Stimulated activated CD4-positive, alpha-beta T cell treated with anti-CD3 and anti-CD28 coated beads, Interleukin-12 subunit alpha, Interleukin-12 subunit beta, amount 100 ng/mL, for 48 hours (primary cell): ENCODE measurements at regions not wholly inside any gene's neighbourhood (a gene's known extent, or its start where the extent isn't known, plus 50 kb on each side); places are given as distances from the start of the nearest gene placed in this dataset.
"Not testable (repeated sequence)": the region's sequence is repeated elsewhere in the genome, so short reads cannot be mapped to it uniquely, and the experiment has no call there.

ENCODE experiments used
- DNase-seq, 3 donors: peaks; one replicate each; pipeline ENCODE4 v3.0.0-alpha.2; 2020; ENCODE audit warnings: low read depth in 2 of 3, low spot score in 1 of 3

DNA sequence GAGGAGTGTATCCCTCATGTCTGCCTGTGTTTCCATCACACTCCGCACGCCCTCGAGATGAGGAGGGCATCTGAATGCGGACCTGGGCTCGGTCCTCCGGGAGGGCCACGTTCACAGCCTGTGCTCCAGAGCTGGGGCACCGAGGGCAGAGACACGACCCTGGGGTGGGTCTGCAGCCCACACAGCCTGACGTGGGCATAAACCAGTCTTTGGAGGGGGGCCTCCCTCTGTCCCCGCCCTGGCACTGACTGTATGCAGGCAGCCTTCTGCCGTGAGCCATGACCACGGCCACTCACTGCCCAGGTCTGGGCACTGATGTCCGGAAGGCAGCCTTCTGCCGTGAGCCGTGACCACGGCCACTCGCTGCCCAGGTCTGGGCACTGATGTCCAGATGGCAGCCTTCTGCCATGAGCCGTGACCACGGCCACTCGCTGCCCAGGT lies 1425.1 kb downstream of the BRD1 start:
- DNase-seq, result no peak

DNA sequence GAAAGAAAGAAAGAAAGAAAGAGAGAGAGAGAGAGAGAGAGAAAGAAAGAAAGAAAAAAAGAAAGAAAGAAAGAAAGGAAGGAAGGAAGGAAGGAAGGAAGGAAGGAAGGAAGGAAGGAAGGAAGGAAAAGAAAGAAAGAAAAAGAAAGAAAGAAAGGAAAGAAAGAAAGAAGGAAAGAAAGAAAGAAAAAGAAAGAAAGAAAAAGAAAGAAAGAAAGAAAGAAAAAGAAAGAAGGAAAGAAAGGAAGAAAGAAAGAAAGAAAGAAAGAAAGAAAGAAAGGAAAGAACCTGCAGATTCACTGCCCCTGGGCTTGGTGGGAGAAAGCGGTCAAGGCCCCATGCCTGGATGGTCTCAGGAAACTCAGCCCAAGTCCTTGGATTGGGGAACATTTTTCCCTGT lies 1426.2 kb downstream of the BRD1 start:
- not testable (repeated sequence) for DNase-seq

DNA sequence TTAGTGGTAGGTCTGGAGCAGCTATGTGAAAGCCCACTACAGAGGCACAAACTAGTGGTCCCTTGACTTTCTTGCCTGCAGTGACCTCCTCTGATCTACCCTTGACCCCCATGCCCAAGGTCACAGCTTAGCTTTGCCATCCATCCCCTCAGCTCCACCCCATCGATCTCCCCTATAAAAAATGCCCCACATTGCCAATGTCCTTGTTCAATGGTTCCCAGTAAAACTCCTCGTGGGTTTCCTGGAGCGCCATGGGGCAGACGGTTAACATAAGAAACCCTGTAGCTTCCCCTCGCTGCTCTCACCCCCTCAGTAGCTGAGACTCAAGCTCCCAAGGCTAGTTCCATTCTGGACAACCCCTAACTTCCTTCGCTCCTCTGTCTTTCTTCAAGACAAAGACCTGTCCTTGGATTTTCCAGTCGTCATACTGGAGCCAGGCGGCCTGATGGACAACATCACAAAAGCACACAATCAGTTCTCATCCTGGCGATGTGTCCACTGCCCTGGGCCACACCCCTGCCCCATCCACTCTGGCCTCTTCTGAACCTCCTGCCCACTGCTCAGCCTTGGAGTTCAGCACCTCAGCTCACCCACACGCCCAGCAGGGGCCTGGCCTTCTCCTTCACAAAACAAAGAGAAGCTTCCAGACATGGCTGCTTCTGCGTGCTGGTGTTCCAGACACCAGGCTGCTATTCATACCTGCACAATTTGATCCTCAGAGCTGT lies 1429.3 kb downstream of the BRD1 start:
- no peak for DNase-seq

DNA sequence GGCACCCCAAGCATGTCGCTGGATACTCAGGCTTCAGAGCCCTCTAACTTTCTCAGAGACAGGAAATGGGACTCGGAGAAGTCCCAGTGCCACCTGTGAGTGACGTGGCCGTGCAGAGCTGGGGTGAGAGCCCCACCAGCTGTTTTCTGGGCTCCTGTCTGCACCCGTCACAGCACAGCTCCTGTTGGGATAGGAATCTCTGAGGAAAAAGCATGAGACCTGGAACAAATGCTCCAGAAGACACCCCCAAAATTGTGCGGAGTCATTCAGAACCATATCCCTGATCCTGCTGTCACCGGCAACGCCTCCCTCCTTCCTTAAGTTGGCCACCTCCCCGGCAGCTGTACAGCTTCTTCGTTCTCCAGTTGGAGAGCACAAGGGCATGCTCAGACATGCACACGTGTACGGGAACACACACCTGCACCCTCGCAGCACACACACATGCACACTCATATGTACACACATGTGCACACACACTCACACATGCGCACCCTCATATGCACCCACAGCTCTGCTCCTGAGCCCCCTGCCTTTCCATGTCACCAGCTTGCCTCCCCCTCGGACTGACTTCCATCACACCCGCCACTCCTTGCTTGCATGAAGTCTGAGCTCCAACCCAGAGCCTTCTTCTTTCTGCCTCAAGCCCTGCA lies 1430.0 kb downstream of the BRD1 start:
- no peak for DNase-seq

DNA sequence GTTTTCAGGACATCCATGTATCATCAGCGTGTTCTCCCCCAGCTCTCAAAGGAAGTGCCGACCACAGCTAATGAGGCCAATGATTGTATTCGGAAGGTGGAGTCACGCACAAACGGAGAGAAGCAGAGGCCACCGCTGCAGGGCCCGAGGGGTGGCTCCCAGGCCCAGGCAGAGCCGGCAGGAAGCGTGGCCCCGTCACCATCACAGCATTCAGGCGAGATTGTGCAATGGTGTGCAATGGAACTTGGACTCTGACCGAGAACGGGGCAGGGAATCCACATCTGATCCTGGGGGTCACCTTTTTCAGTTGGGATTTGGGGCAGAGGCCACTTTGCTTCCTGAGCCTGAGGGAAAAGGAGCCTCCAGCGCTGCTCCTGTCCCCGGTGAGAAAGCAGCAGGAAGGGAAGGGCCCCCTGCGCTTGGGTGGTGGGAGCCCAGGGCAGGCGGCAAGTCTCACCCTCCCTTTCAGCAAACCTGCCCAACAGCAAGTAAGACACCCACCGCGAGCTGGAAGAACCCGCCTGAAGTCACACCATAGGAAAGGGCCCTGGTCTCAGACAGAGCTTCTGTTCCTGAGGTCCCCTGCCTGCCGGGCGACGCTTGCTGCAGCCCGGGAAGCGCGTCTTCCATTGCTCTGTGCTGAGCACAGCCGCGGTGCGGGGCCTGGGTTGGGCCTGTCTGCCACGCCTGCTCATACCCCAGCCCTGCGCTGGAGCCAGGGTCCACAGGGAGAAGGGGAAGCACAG lies 1430.7 kb downstream of the BRD1 start:
- no peak for DNase-seq

DNA sequence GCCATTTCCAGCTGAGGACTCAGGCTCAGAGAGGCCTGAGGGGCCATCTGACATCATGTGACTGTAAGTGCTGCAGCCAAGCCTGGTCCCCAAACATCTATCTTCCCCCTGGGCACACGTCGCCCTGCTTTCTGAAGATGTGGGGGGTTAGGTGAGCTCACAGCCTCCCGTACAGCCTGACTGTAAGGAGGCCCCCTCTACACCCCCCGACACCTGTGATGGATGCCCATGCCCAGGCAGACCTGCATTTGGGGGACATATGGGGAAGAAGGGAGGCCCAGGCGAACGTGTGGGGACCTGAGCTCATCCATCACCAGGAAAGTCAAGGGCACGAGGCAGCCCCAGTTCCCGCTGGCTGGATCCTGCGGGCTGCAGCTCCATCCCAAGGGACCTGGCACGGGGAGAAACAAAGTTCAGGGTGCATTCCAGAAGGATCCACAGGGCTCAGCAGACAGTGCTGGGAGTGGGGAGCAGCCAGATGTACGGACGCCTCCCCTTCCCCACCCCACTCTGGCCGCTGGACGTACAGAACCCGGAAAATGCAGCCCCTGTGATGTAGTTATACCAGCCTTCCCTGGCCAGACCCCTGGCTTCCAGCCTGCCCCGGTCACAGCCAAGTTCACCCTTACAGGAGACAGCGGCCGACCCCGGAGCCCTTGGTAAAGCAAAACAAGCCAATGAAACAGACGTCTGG lies 1431.4 kb downstream of the BRD1 start:
- DNase-seq, result no peak

DNA sequence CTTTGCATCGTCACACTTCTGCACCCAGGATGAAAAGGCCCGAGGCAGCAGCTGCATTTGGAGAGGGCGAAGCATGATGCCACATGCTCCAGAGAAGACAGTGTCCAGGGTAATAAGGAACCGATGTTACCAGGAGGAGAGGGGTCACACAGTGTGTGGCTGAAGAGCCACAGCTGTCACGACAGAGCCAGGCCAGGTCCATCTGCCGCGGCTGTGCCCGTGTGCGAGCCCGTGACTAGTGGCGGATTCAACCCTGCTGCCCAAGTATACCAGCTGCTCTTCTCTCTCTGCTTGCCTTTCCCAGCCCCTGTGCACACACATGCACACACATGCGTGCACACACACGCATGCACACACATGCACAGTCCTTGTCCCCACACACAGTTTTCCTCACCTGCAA lies 1432.5 kb downstream of the BRD1 start:
- DNase-seq, result no peak

DNA sequence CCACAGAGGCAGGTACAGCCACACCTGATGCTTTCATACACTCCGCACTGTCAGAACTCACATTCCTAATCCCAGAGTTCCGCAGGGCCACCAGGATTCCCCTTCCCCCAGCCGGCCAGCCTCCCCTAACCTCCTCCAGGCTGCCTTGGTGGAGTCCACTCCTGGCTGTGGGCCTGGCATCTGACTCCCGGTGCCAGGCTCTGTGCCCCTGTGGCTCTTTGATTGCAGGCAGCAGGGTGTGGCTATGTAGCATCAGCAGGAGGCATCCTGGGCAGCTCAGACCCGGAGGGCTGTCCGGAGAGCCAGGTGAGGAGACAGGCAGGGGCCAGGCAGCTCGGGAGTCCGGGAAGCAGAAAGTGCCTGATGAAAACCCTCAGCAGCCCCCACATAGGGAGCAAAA lies 1432.9 kb downstream of the BRD1 start:
- DNase-seq, result no peak

DNA sequence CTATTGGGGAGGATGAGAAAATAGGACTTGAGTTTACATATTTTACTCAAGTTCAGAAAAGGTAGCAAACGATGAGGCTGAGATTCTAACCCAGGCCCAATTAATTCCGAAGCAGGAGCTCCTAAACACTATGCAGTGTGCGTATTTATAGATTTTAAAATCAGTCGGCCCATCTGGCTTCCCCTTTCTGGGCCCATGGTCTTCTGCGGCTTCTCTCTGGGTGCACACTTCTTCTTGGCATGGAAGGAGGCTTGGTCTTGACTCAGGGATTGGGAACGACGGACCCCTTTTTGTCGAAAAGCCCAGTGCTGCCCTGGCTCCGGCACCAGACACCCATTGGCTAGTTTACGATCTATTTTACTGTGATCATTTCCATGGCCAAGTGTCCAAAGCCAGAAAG lies 1433.8 kb downstream of the BRD1 start:
- no peak for DNase-seq

DNA sequence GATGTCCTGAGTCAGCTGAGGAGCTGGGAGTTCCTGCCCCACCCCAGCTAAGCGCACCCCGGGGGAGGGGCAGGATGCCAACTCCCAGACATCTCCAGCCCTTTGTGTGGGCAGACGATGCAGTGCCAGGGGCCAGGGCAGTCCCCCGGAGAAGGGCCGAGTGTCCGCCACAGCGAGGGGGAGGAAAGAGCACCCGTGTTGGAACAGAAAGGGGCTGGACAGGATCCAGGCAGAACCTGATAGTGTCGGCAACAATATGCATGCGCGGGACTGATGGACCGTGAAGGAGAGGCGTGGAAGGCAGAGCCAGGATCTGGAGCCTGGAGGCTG lies 1434.7 kb downstream of the BRD1 start:
- no peak for DNase-seq

DNA sequence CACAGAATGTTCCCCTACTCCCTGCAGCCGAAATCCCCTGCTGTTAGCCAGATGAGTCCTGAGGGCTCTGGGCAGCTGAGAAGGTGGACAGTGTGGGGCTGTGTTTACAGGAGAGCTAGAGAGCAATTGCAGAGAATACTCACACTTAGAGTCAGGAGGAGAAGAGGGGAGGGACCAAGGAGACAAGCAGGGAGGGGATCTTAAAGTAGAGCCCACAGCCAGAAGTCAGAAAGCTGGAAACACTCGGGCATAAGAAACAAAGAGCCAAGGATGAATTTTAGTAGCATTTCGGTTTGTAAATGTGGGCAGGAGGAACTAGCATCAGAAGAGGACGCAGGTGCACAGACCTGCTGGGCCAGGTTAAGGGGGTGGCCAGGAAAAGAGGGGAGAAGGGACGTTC lies 1435.9 kb downstream of the BRD1 start:
- DNase-seq, result no peak

DNA sequence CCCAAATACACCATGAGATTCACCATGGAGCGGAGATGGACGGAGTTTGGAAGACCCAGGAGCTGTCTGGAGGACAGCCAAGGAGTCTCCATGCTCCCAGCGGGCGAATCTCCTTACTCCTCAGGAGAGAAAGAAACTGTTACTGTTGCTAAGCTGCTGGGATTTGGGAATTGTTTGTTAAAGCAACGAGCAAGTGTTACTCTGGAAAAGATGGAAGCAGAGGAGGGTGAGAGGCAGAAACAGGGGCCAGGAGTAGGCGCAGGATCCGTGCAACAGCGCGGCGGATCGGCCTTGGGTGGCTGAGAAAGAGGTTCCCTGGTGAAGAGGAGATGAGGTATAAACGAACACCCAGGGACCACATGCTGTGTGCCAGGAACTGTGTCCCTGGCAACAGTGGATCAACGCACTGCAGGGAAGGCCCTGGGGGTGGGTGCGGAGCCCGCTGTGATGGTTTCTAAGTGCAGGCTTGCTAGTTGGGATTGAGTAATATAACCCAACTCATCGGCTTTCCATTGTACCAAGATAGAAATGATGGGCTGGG lies 1436.4 kb downstream of the BRD1 start:
- no peak for DNase-seq

DNA sequence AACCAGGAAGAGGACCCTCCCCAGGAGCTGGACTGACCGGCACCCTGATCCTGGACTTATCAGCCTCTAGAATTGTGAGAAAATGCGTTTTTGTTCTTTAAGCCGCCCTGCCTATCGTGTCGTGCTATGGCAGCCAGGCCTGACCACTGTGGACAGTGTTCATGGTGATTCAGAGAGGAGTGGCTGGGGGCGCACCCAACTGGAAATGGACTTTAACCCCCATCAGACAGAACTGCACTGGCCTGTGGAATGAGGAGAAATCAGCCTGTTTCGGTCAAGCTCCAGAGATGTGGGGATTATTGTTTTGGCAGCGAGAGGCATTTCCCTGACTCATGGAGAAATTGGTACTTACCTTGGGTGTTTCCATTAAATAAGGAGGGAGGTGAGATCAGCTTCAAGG lies 1437.8 kb downstream of the BRD1 start:
- no peak for DNase-seq

DNA sequence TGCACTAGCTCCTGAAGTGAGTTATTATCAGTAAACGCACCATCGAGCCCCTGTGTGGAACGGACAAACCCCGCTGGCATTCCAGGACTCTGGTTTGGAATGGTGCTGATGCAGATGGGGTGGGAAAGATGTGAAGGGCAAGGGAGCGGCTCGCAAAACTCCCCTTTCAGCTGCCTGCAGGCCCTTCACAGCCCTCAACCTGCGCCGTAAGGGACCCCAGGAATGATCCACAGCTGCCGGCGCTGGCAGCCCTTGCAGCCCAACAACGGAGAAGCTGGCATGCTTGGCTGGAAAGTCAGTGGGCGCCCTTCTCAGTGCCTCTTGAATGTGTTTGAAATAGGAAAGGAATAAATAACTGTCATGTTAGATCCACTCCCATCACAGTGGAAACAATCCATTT lies 1445.5 kb downstream of the BRD1 start:
- DNase-seq, result no peak

DNA sequence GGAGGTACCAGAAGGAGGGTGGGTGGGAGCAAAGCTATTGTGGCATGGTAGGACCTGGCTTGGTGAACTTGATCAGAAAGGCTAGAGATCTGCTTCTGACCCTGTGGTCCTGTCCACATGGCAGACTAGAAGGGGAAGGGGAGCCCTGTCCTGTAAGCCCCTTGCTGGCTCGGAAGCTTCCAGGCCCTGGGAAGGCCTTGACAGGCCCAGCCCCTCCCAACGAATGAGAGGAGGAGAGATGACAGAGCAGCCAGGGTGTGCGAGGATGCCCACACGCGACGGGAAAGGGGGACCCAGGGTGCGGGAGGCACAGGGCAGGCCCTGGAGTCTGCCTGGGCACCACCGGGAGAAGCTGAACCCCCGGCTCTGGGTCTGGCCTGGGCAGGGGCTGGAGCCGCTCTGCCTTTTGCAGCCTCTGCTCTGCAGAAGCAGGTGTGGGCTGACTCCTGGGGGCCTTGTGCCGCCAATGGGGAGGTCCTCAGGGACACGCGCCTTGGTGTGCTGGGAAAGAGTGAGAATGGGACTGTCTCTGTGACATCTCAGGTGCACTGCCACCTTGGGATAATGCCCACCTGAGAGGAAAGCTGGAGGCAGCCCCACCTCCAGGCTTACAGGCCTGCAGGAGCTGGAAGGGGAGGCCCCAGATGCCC lies 1447.5 kb downstream of the BRD1 start:
- DNase-seq, result no peak

DNA sequence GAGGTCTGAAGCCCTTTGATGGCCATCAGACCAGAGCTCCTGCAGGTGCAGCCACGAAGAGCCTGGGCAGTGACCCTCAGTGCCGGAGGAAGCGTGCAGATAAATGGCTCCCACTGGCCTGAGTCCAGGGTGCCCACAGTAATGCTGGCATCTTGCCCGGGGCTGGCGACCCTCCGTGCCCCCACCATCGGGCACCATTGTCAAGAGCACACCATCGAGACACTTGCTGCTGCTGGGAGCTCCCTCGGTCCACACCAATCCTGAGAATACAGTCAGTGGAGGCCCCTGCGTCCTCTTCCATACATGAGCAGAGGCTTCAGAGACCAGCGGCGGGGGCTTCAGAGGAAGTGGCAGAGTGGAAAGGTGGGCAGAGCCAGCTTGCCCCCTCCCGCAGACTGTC lies 1448.3 kb downstream of the BRD1 start:
- no peak for DNase-seq

DNA sequence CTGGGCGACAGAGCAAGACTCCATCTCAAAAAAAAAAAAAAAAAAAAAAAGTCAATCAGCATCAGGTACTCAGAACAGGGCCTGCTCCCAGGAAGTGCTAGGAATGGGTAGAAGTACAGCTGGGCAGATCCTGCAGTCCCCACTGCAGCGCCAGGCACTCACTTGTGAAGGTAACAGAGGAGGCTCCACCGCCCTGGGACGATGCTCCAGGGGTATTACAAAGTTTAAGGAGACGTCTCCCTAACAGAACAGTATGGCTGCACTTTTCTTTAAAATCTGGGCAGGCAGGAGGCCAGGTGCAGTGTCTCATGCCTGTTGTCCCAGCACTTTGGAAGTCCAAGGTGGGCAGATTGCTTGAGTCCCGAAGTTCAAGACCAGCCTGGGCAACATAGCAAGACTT lies 1449.0 kb downstream of the BRD1 start:
- DNase-seq, result no peak

DNA sequence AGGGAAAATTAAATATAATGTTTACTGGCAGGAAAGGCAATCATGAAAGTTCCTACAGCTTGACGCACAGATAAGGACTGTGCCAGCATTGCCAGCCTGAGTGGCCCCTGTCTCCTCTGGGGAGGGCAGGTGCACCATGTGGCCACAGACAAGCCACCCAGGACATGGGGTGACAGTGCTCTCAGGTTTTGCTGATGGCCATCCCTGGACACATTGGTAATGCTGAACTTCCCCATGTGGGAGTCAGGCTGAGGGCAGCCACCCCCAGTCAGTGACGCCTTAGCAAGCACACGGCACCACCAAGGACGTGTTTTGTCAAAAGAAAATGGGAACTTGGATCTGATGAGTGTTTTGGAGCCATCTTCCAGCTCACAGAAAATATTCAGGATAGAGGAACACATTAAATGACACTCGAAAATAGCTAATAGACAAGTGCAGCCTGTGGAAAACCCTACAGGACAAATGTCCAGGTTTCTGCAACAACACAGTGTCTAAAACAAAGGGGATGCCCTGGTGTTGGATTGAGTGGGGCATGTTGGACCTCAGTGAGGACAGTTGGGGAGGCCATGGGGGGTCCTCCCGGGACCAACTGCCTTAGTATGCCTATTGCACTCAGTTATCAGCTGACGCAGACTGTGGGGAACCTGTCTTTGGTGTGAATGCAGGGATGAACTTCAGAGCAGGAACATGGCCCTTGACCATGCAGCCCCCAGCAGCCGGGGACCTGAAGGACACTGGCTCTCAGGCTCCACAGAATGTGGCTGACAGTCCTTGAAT lies 1450.5 kb downstream of the BRD1 start:
- DNase-seq, result no peak

DNA sequence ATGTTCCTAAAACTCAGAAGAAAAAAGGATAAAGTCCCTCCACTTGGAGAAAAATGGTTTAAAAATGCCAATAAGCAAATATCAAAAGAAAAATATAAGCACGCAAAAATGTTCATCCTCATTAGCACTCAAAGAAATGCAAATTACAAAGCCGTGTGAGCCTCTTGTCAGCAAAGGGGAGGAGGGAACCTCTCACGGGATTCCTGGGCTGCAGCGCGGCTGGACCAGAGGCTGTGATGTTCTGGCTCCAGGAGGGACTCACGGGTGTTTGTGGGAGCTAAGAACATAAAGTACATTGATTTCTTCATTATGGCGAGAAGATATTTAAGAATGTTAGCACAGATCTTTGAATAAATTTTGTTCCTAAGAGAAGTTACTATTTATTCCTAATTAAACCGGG lies 1451.2 kb downstream of the BRD1 start:
- DNase-seq, result no peak

DNA sequence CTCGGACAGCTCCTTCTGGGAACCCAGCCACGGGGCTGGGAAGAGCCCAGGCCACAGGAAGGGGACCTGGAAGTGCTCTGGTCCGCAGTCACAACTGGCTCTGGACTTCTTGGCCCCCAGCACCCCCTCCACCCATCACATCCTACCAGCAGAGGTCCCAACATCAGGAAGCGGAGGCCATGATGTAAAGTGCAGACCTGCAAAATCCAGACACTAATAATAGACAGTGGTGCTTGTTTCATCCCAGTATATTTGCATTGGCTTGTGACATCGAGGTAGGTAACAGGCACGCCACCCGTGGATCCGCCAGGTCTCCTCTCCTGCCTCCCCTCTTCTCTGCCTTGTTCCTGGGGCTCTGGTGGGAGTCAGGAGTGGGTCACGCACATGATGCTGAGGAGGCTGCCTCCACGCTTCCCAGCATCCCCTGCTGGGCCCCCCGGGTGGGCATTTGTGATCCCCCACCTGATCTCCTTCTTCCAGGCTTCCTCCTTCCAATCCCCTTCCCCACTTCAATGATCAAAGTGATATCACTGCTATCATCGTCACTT lies 1454.0 kb downstream of the BRD1 start:
- DNase-seq, result no peak
